ENCODE measurements at regions not wholly inside any gene's neighbourhood (a gene's known extent, or its start where the extent isn't known, plus 50 kb on each side); places are given as distances from the start of the nearest gene placed in this dataset.

GRCh38 chr3:107949394-107949970 lies 141.3 kb downstream of the CD47 start:
- TF ChIP-seq POLR2A (IDR thresholded peaks at IDR 0.05; ENCODE audit: low read depth, low read length) = no peak
- no peak for TF ChIP-seq POLR2AphosphoS5 (IDR thresholded peaks at IDR 0.05; ENCODE audit: low read depth, low read length)
- TF ChIP-seq POU2F2 (IDR thresholded peaks at IDR 0.05; ENCODE audit: low read depth, low read length) = no peak
- no peak for TF ChIP-seq PAX5 (IDR thresholded peaks at IDR 0.05; ENCODE audit: insufficient read depth, low read length, severe bottlenecking)
- TF ChIP-seq SPI1 (IDR thresholded peaks at IDR 0.05; ENCODE audit: low read depth, low read length) = no peak
- no peak for TF ChIP-seq TAF1 (IDR thresholded peaks at IDR 0.05; ENCODE audit: low read depth, low read length)
